ENCODE measurements at regions not wholly inside any gene's neighbourhood (a gene's known extent, or its start where the extent isn't known, plus 50 kb on each side); places are given as distances from the start of the nearest gene placed in this dataset.
"Not testable (repeated sequence)": the region's sequence is repeated elsewhere in the genome, so short reads cannot be mapped to it uniquely, and the experiment has no call there.

GRCh38 chr7:87007038-87007437 is 52.4 kb downstream of the ELAPOR2 start:
- DNase-seq (ENCODE audit: low spot score): no peak

DNA sequence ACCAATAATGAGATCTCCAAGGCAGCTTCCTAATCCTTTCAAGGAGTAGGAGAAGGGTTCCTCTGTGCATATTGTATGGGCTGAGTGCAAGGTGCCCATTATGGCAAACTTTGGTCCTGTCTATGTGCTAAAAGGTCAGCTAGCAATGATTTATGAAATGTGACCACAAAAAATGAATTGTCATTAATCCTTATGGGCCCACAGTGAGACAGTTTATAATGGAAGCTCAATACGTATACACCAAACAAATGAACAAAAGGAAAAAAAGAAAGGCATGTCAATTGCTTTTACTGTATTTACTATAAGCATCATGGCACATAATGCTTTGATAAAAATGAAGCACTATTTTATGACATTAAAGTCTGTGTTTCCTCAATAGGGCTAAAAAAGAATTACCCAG is 54.5 kb downstream of the ELAPOR2 start:
- DNase-seq (ENCODE audit: low spot score): no peak

GRCh38 chr7:87003872-87004798 is 55.3 kb downstream of the ELAPOR2 start:
- DNase-seq (ENCODE audit: low spot score): no peak

DNA sequence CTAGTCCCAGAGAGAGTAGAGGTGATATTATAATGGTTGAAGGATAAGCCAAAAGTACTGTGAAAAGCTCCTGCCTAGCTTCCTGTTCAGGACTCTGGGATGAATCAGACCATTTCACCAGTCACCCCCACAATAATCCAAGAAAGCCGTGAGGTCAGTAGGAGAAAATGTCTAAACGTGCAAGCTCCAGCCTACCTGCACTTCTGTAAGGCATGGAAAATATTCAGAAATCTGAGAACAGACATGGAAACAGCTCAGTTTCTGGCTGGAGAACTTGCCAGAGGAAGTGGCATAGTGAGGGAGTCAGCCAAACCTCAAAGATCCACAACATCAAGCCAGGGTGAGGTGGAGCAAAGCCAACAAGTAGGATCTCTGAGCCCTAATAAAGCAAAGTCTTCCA is 58.2 kb downstream of the ELAPOR2 start:
- DNase-seq (ENCODE audit: low spot score): no peak

GRCh38 chr7:87000344-87000743 is 59.1 kb downstream of the ELAPOR2 start:
- no peak for DNase-seq (ENCODE audit: low spot score)

- DNase-seq (ENCODE audit: low spot score): no peak
Observed at GRCh38 chr7:86999750-87000149, 59.7 kb downstream of the ELAPOR2 start.

DNA sequence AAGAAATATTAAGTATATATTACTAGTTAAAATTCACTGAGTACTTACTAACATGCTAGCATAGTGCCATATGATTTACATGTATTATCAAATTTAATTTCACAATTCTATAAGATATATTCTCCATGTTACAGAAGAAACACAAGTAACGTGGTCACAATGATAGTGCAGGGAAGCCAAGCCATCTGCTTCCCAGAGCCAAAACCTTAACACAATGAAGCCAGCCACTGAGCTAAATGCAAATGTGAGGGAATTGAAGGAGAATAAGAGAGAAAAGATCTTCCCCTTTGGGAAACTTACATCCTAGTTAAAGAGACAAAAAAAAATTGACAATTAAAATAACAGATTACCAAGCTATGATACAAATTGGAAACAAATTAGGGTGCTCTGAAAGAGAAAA is 63.6 kb downstream of the ELAPOR2 start:
- no peak for DNase-seq (ENCODE audit: low spot score)

- peak; percentile 31 for DNase-seq (ENCODE audit: low spot score)
Observed at GRCh38 chr7:86995052-86995725, 64.3 kb downstream of the ELAPOR2 start.

DNA sequence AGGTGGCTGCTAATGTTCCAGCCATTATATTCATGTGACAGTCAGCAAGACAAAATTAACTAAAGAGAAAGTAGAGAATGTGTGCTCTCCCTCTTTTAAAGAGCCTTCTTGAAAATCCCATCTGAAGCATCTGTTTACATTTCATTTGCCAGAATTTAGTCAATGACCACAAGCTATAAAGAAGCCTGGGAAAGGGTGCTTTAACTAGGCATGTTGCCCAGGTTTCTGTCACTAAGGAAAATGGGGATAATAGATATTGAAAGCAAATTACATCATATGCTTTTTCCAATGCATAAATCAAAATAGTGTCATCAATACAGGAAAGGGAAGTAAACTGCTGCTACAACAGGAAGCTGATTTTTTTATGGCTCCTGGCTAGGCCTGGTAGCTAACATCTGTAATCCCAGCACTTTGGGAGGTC is 67.7 kb downstream of the ELAPOR2 start:
- no peak for DNase-seq (ENCODE audit: low spot score)

DNA sequence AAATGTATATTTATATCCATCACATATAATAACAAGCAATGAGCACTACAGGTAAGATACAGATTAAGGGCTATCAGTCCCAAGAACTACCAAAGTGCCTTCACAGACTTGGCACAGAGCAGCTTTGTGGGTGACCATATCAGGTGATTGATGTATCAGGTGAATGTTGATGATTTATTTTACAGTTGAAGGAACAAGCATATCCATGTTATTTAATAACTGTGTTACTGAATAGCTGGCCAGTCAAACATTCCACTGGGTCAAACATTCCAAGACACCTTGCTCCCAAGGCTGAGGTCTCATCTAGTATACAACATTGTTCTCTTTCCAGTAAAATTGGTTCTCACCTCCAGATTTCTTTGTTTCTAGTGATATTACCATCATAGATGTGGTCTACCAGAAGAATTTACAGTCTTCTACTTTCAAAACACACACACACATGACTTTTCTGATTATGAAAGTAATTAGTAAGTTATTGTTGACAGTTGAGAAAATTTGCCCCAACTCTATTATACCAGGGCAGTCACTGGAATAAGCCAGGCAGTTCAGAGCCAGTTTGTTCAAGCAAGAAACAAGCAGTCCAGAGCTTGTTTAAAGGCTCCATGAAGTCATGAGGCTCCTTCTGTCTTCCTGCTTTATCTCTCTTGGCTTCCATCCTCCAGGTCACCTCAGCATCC is 68.2 kb downstream of the ELAPOR2 start:
- DNase-seq (ENCODE audit: low spot score): no peak

DNA sequence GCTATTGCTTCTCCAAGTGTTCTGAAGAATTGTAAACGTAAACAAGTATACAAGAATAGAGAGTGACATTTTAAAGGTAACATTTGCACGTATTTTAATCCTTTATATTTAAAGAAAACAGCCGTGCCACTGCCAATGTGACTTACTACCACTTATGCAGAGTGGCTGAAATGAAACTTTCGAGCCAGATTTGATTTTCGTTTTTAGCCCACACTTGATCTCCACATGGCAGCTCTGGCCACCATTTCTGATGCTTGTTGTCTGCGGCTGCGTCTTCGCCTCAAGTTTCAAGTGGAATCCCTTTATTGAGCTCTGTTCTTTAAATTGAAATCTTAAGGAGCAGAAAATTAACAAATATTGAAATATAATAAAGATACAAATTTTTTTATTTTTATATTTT is 70.0 kb downstream of the ELAPOR2 start:
- DNase-seq (ENCODE audit: low spot score): no peak

GRCh38 chr7:86987834-86988233 is 71.6 kb downstream of the ELAPOR2 start:
- DNase-seq (ENCODE audit: low spot score): not testable (repeated sequence)

DNA sequence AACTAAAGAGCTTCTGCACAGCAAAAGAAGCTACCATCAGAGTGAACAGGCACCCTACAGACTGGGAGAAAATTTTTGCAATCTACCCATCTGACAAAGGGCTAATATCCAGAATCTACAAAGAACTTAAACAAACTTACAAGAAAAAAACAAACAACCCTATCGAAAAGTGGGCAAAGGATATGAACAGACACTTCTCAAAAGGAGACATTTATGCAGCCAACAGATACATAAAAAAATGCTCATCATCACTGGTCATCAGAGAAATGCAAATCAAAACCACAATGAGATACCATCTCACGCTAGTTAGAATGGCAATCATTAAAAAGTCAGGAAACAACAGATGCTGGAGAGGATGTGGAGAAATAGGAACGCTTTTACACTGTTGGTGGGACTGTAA is 72.1 kb downstream of the ELAPOR2 start:
- DNase-seq (ENCODE audit: low spot score): not testable (repeated sequence)

GRCh38 chr7:86985342-86985741 is 74.1 kb downstream of the ELAPOR2 start:
- not testable (repeated sequence) for DNase-seq (ENCODE audit: low spot score)

DNA sequence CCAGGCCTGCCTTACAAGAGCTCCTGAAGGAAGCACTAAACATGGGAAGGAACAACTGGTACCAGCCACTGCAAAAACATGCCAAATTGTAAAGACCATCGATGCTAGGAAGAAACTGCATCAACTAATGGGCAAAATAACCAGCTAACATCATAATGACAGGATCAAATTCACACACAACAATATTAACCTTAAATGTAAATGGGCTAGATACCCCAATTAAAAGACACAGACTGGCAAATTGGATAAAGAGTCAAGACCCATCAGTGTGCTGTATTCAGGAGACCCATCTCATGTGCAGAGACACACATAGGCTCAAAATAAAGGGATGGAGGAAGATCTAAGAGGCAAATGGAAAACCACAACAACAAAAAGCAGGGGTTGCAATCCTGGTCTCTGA is 75.8 kb downstream of the ELAPOR2 start:
- not testable (repeated sequence) for DNase-seq (ENCODE audit: low spot score)

- DNase-seq (ENCODE audit: low spot score): not testable (repeated sequence)
Observed at GRCh38 chr7:86981937-86982336, 77.5 kb downstream of the ELAPOR2 start.

DNA sequence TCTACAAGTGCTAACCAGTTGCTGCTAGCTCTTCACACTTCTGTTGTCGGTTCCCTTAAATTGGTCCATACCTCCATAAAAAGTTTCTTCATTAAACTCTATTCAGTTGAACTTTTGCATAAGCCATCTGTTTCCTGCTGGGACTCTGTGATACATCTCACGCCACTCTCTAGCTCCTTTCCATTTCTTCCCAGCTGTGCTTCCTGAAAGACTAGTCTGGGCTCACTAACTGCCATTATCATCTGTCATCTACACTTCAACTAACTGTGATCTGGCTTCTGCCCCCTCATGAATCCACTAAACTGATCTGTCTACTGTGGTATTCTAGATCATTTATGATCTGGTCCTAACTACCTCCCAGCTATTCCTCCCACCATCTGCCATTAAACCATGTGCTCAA is 78.3 kb downstream of the ELAPOR2 start:
- no peak for DNase-seq (ENCODE audit: low spot score)

DNA sequence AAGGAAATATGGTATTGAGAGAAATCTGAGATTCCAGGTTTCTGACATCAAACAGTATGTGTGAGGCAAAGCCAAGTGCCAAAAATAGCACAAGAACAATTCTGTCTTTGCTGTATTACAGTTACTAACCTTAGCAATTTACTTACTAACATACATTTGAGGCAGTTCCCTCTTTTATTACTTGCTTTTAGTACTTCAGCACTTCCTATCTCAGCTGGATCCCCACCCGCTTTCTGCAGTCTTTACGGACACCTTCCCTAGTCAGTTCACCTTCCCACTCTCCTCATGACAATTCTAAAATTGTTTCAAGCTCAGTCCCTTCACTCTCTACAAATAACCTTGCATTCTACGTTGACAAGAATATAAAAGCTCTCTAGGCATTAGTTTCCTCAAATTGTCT is 79.2 kb downstream of the ELAPOR2 start:
- DNase-seq (ENCODE audit: low spot score): no peak

DNA sequence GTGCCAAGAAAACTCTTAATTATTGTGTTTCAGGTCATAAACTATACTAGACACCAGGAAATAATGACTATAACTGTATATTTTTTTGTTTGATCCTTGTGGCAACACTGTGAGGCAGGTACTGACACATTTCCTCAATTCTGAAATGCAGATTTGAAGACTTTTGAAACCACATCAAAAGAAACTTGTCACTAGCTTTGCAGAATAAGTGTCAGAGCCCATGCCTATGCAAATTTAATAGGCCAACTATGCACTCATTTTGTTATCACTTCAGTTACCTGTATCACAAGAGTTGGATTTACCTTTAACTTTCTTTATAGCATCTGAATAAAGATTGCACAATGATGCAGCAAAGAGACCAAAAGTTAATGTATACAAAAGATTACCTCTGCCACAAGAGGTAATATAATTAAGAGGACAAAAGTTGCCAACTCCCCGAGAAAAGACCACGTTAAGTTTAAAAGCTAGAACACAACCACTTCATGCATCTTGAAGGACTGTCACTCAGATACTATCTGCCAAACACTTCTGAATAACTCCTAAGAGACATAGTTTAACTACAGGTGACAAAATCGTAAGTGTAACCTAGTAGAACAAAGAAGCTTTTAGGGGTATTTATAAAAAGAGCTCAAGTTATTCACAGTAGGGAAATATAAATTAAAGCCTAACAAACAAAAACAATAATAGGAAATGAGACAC is 80.5 kb downstream of the ELAPOR2 start:
- peak; percentile 67 for DNase-seq (ENCODE audit: low spot score)

DNA sequence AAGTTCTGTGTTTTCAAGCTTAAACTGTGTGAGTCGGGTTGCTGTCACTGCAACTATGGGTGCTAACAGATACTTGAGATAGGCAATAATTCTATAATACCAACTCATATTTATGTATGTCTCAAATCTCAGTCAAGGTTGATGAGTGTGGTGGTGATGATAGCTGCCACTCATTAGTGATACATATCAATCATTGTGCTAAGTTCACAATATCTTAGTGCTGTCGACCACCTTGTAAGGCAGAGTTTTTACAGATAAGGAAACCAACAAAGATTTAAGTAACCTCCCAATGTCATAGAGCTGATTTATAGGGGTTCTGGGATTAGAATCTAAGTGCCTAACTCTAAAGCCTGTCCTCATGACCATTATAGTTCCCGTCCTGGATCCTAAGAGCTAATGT is 82.5 kb downstream of the ELAPOR2 start:
- DNase-seq (ENCODE audit: low spot score): no peak

DNA sequence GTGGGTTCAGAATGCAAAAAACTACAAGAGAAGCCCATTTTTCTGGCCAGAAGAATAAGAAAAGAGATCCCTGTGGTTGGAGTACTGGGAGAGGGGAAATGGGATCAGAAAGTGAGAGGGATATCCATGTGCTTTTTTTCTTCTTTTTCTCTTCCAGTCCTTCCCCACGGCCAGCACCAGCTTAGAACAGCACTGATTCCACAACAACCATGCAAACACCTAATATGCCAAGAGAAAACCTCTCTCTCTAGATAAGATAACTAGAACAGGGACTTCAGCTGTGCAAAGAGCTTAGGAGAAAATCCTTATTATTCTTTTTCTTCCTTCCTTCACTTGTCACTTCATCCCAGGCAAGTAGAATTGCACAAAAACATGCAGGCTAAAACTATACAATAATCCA is 83.5 kb downstream of the ELAPOR2 start:
- no peak for DNase-seq (ENCODE audit: low spot score)

DNA sequence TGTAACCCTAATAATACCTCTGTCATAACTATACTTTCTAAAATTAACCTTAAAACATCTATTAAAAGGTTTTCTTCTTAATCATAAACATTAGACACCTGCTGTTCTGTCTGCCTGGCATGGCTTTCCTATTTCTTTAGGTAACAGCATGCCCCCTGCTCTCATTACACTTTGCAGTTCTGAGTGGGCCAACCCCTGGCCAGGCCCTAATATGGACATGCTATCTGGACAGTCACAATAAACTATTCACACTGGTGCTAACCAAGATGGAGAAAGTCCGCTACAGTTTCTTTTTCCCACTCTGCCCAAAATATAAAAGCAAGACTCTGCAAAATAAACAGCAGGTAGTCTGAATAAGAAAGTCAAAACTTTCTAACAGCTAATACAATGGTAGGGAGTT is 84.0 kb downstream of the ELAPOR2 start:
- no peak for DNase-seq (ENCODE audit: low spot score)

Data from SW480 (cell line).